ENCODE measurements at regions not wholly inside any gene's neighbourhood (a gene's known extent, or its start where the extent isn't known, plus 50 kb on each side); places are given as distances from the start of the nearest gene placed in this dataset.

- no peaks in the 10 kb centered on the region for H3K4me1 ChIP-seq
- no peaks in the 10 kb centered on the region for H3K9me3 ChIP-seq
- no peaks in the 10 kb centered on the region for H3K36me3 ChIP-seq (replicated peaks)
- in situ Hi-C loops (cut with MboI; ENCODE audit: low sequenced_read_pairs), result loop anchor here (25.0 kb wide), 1 partner anchor 305 kb away; no protein-coding TSS in a partner anchor
- H3K27me3 ChIP-seq (ENCODE audit: low read depth), result 0 out of 2 replicates have a peak, but pooled peaks cover 2% of the 10 kb centered on the region
- no peak for DNase-seq (ENCODE audit: low spot score in 2 of 2)
- H3K4me3 ChIP-seq, result no peak overlapping the region
Observed at GRCh38 chr7:25882151-25882773, 269.7 kb upstream of the NFE2L3 start.

- Histone ChIP-seq H3K4me1 (no peaks in the 10 kb centered on the region), H3K27me3 (ENCODE audit: low read depth) (0 out of 2 replicates have a peak, but pooled peaks cover 2% of the 10 kb centered on the region), H3K9me3 (no peaks in the 10 kb centered on the region), H3K4me3 (no peak overlapping the region), H3K36me3 (replicated peaks) (no peaks in the 10 kb centered on the region)
- DNase-seq (ENCODE audit: low spot score in 2 of 2), result no peak
- in situ Hi-C loops (cut with MboI; ENCODE audit: low sequenced_read_pairs), result loop anchor here (25.0 kb wide), 1 partner anchor 303 kb away; no protein-coding TSS in a partner anchor
Observed at GRCh38 chr7:25884265-25884828, 267.7 kb upstream of the NFE2L3 start.

GRCh38 chr7:25885057-25885576, 266.9 kb upstream of the NFE2L3 start:
- 0 out of 2 replicates have a peak, but pooled peaks cover 2% of the 10 kb centered on the region for H3K27me3 ChIP-seq (ENCODE audit: low read depth)
- in situ Hi-C loops (cut with MboI; ENCODE audit: low sequenced_read_pairs), result loop anchor here (25.0 kb wide), 1 partner anchor 302 kb away; no protein-coding TSS in a partner anchor
- H3K9me3 ChIP-seq, result no peaks in the 10 kb centered on the region
- no peak for DNase-seq (ENCODE audit: low spot score in 2 of 2)
- H3K4me3 ChIP-seq, result no peak overlapping the region
- no peaks in the 10 kb centered on the region for H3K36me3 ChIP-seq (replicated peaks)
- no peaks in the 10 kb centered on the region for H3K4me1 ChIP-seq

GRCh38 chr7:25886387-25887240, 265.4 kb upstream of the NFE2L3 start:
- Histone ChIP-seq H3K36me3 (replicated peaks) (no peaks in the 10 kb centered on the region), H3K27me3 (ENCODE audit: low read depth) (0 out of 2 replicates have a peak, but pooled peaks cover 2% of the 10 kb centered on the region), H3K9me3 (no peaks in the 10 kb centered on the region), H3K4me3 (no peak overlapping the region), H3K4me1 (no peaks in the 10 kb centered on the region)
- in situ Hi-C loops (cut with MboI; ENCODE audit: low sequenced_read_pairs), result loop anchor here (25.0 kb wide), 1 partner anchor 301 kb away; no protein-coding TSS in a partner anchor
- no peak for DNase-seq (ENCODE audit: low spot score in 2 of 2)

- in situ Hi-C loops (cut with MboI; ENCODE audit: low sequenced_read_pairs), result loop anchor here (25.0 kb wide), 1 partner anchor 300 kb away; no protein-coding TSS in a partner anchor
- Histone ChIP-seq H3K4me3 (no peak overlapping the region), H3K36me3 (replicated peaks) (no peaks in the 10 kb centered on the region), H3K4me1 (no peaks in the 10 kb centered on the region), H3K27me3 (ENCODE audit: low read depth) (no peaks in the 10 kb centered on the region), H3K9me3 (no peaks in the 10 kb centered on the region)
- DNase-seq (ENCODE audit: low spot score in 2 of 2), result no peak
Observed at GRCh38 chr7:25887266-25887665, 264.7 kb upstream of the NFE2L3 start.

- no peaks in the 10 kb centered on the region for H3K36me3 ChIP-seq (replicated peaks)
- in situ Hi-C loops (cut with MboI; ENCODE audit: low sequenced_read_pairs), result loop anchor here (25.0 kb wide), 1 partner anchor 299 kb away; no protein-coding TSS in a partner anchor
- no peaks in the 10 kb centered on the region; the same call in 1 of the 2 replicates for H3K4me1 ChIP-seq
- no peaks in the 10 kb centered on the region for H3K9me3 ChIP-seq
- no peak overlapping the region for H3K4me3 ChIP-seq
- no peak for DNase-seq (ENCODE audit: low spot score in 2 of 2)
- no peaks in the 10 kb centered on the region for H3K27me3 ChIP-seq (ENCODE audit: low read depth)
Observed at GRCh38 chr7:25887795-25888559, 264.0 kb upstream of the NFE2L3 start.

GRCh38 chr7:25889765-25890164, 262.2 kb upstream of the NFE2L3 start:
- Histone ChIP-seq H3K4me1 (peaks cover 1% of the 10 kb centered on the region; the same call in 1 of the 2 replicates), H3K9me3 (no peaks in the 10 kb centered on the region), H3K27me3 (ENCODE audit: low read depth) (no peaks in the 10 kb centered on the region), H3K36me3 (replicated peaks) (no peaks in the 10 kb centered on the region), H3K4me3 (no peak overlapping the region)
- DNase-seq (ENCODE audit: low spot score in 2 of 2), result no peak
- in situ Hi-C loops (cut with MboI; ENCODE audit: low sequenced_read_pairs), result loop anchor here (5.0 to 25.0 kb wide), 4 partner anchors 185 to 775 kb away; no protein-coding TSS in a partner anchor

- H3K4me1 ChIP-seq, result peaks cover 6% of the 10 kb centered on the region; the same call in 1 of the 2 replicates
- no peaks in the 10 kb centered on the region for H3K27me3 ChIP-seq (ENCODE audit: low read depth)
- H3K36me3 ChIP-seq (replicated peaks), result no peaks in the 10 kb centered on the region
- no peak for DNase-seq (ENCODE audit: low spot score in 2 of 2)
- in situ Hi-C loops (cut with MboI; ENCODE audit: low sequenced_read_pairs), result loop anchor here (5.0 to 25.0 kb wide), 4 partner anchors 183 to 773 kb away; no protein-coding TSS in a partner anchor
- no peaks in the 10 kb centered on the region for H3K9me3 ChIP-seq
- no peak overlapping the region for H3K4me3 ChIP-seq
Observed at GRCh38 chr7:25891591-25891990, 260.4 kb upstream of the NFE2L3 start.

- Histone ChIP-seq H3K4me1 (peaks cover 6% of the 10 kb centered on the region; the same call in 1 of the 2 replicates), H3K27me3 (ENCODE audit: low read depth) (no peaks in the 10 kb centered on the region), H3K9me3 (no peaks in the 10 kb centered on the region), H3K36me3 (replicated peaks) (no peaks in the 10 kb centered on the region), H3K4me3 (no peak overlapping the region)
- DNase-seq (ENCODE audit: low spot score in 2 of 2), result no peak
- in situ Hi-C loops (cut with MboI; ENCODE audit: low sequenced_read_pairs), result loop anchor here (5.0 to 25.0 kb wide), 4 partner anchors 181 to 771 kb away; no protein-coding TSS in a partner anchor
Observed at GRCh38 chr7:25893436-25893835, 258.6 kb upstream of the NFE2L3 start.

- peaks cover 6% of the 10 kb centered on the region; the same call in 1 of the 2 replicates for H3K4me1 ChIP-seq
- no peak overlapping the region for H3K4me3 ChIP-seq
- no peaks in the 10 kb centered on the region for H3K9me3 ChIP-seq
- no peaks in the 10 kb centered on the region for H3K36me3 ChIP-seq (replicated peaks)
- DNase-seq (ENCODE audit: low spot score in 2 of 2), result peak; percentile 49 to 75
- in situ Hi-C loops (cut with MboI; ENCODE audit: low sequenced_read_pairs), result loop anchor here (5.0 to 25.0 kb wide), 4 partner anchors 181 to 771 kb away; no protein-coding TSS in a partner anchor
- H3K27me3 ChIP-seq (ENCODE audit: low read depth), result no peaks in the 10 kb centered on the region
Observed at GRCh38 chr7:25894002-25894901, 257.7 kb upstream of the NFE2L3 start.

- no peaks in the 10 kb centered on the region for H3K36me3 ChIP-seq (replicated peaks)
- H3K9me3 ChIP-seq, result no peaks in the 10 kb centered on the region
- DNase-seq (ENCODE audit: low spot score in 2 of 2), result peak; percentile 53 to 87
- in situ Hi-C loops (cut with MboI; ENCODE audit: low sequenced_read_pairs), result loop anchor here (5.0 to 25.0 kb wide), 4 partner anchors 180 to 770 kb away; no protein-coding TSS in a partner anchor
- H3K4me1 ChIP-seq, result peaks cover 6% of the 10 kb centered on the region; the same call in 1 of the 2 replicates
- H3K4me3 ChIP-seq, result no peak overlapping the region
- no peaks in the 10 kb centered on the region for H3K27me3 ChIP-seq (ENCODE audit: low read depth)
Observed at GRCh38 chr7:25894902-25895791, 256.9 kb upstream of the NFE2L3 start.

Measured in HAP-1 (cell line).